A549 (cell line): ENCODE measurements at regions not wholly inside any gene's neighbourhood (a gene's known extent, or its start where the extent isn't known, plus 50 kb on each side); places are given as distances from the start of the nearest gene placed in this dataset.

Experiments used
- CHD2 ChIP-seq: fragments of 150-350 bp; IDR thresholded peaks from 2 replicates; pipeline ENCODE4 v1.6.1; 2014; ENCODE audit warnings: low read length; ENCODE audit not compliant: partially characterized antibody
- CTCF ChIP-seq: fragments of >200 bp; sonication (Bioruptor Twin); formaldehyde crosslinking; IDR thresholded peaks from 3 replicates; pipeline ENCODE4 v1.5.1; 2016
- EP300 ChIP-seq, 2 experiments: fragments of >200 bp; sonication (Bioruptor Twin); formaldehyde crosslinking; IDR thresholded peaks; 2 replicates in 1 of 2; 3 replicates in 1 of 2; pipeline ENCODE4 v1.6.1; 2016 to 2017
- JUN ChIP-seq, 2 experiments: fragments of >200 bp; sonication (Bioruptor Twin); formaldehyde crosslinking; IDR thresholded peaks; 2 replicates in 1 of 2; 3 replicates in 1 of 2; pipeline ENCODE4 v1.6.1; 2016 to 2017
- KDM1A ChIP-seq: fragments of 200-600 bp; sonication (generic); IDR thresholded peaks from 2 replicates; pipeline ENCODE4 v1.6.1; 2016; ENCODE audit warnings: low read depth, mild to moderate bottlenecking
- MAX ChIP-seq: IDR thresholded peaks from 2 replicates; pipeline ENCODE4 v1.6.1; 2012
- MYC ChIP-seq: IDR thresholded peaks from 2 replicates; pipeline ENCODE4 v1.6.1; 2012; ENCODE audit warnings: mild to moderate bottlenecking, inconsistent platforms, low read length, improper control_type of control experiment, borderline replicate concordance
- POLR2A ChIP-seq: IDR thresholded peaks from 2 replicates; pipeline ENCODE4 v1.6.1; 2012; ENCODE audit warnings: mild to moderate bottlenecking, low read length
- RCOR1 ChIP-seq: fragments of 150-350 bp; IDR thresholded peaks from 2 replicates; pipeline ENCODE4 v1.6.1; 2014; ENCODE audit warnings: antibody characterized with exemption, low read length, low read depth
- REST ChIP-seq: fragments of 200-600 bp; sonication (generic); IDR thresholded peaks from 2 replicates; pipeline ENCODE4 v1.6.1; 2016; ENCODE audit warnings: antibody characterized with exemption, mild to moderate bottlenecking, moderate library complexity
- SREBF2 ChIP-seq: fragments of 450-650 bp; IDR thresholded peaks from 2 replicates; pipeline ENCODE4 v1.6.1; 2014; ENCODE audit warnings: mild to moderate bottlenecking, moderate library complexity
- USF2 ChIP-seq: fragments of 450-650 bp; IDR thresholded peaks from 2 replicates; pipeline ENCODE4 v1.6.1; 2014; ENCODE audit warnings: antibody characterized with exemption
- ZFP36 ChIP-seq: fragments of 450-650 bp; IDR thresholded peaks from 2 replicates; pipeline ENCODE4 v1.6.1; 2014; ENCODE audit warnings: borderline replicate concordance; ENCODE audit not compliant: partially characterized antibody

- TF ChIP-seq CHD2 (no peak), CTCF (no peak), SREBF2 (no peak), USF2 (no peak), JUN (IDR thresholded peaks at IDR 0.05) (no peak), EP300 (IDR thresholded peaks at IDR 0.05) (no peak), KDM1A (no peak), MYC (no peak), REST (no peak), ZFP36 (no peak), POLR2A (no peak), MAX (no peak), RCOR1 (no peak)
Measured at GRCh38 chr7:52423251-52423650, 612.2 kb upstream of the POM121L12 start.
